ENCODE measurements at regions not wholly inside any gene's neighbourhood (a gene's known extent, or its start where the extent isn't known, plus 50 kb on each side); places are given as distances from the start of the nearest gene placed in this dataset.

DNA sequence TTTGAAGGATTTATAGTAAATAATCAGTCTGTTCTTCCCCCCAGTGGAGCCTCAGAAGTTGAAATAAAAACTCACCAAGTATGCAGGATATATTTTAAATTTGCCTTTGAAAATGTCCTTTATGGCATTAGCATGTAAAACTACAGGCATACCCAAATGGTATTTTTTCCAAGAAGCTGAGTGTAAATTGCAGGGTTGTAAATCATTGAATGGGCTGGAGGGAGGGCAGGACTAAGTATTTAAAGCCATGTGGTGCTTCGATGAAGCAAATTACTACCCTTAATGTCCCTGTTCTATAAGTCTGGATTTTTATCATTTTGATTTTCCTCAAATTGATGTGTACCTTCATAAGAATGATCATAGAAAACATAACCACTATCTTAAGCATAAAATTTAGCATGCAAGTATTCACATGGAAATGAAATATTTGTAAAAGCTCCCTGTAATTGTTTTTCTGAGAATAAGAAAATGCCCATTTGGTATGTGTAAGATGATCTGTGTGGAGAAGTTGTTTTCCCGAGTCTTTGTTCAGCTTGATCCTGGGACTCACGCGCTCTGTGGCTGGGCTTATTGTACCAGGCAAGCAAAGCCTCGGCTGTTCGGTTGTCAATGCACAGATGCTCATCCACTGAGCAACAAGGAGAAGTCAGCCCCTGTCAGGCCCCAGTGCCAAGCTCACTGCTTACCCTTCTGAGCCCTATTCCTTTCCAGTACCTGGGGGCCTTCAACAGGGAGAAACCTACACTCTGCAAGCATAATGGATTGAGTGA, 66.7 kb downstream of the CD164 start:
- H4K20me1 ChIP-seq (ENCODE audit: insufficient read depth) = no peaks in the 10 kb centered on the region
- TF ChIP-seq, protein P1, sequence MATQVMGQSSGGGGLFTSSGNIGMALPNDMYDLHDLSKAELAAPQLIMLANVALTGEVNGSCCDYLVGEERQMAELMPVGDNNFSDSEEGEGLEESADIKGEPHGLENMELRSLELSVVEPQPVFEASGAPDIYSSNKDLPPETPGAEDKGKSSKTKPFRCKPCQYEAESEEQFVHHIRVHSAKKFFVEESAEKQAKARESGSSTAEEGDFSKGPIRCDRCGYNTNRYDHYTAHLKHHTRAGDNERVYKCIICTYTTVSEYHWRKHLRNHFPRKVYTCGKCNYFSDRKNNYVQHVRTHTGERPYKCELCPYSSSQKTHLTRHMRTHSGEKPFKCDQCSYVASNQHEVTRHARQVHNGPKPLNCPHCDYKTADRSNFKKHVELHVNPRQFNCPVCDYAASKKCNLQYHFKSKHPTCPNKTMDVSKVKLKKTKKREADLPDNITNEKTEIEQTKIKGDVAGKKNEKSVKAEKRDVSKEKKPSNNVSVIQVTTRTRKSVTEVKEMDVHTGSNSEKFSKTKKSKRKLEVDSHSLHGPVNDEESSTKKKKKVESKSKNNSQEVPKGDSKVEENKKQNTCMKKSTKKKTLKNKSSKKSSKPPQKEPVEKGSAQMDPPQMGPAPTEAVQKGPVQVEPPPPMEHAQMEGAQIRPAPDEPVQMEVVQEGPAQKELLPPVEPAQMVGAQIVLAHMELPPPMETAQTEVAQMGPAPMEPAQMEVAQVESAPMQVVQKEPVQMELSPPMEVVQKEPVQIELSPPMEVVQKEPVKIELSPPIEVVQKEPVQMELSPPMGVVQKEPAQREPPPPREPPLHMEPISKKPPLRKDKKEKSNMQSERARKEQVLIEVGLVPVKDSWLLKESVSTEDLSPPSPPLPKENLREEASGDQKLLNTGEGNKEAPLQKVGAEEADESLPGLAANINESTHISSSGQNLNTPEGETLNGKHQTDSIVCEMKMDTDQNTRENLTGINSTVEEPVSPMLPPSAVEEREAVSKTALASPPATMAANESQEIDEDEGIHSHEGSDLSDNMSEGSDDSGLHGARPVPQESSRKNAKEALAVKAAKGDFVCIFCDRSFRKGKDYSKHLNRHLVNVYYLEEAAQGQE (IDR thresholded peaks at IDR 0.05; ENCODE audit: borderline replicate concordance) = no peak
- no peak for TF ChIP-seq SMC3 (conservative IDR thresholded peaks at IDR 0.05; ENCODE audit: poor library complexity)
- TF ChIP-seq TAF1 (IDR thresholded peaks at IDR 0.05; ENCODE audit: low read depth) = no peak
- no peak for TF ChIP-seq RAD21 (conservative IDR thresholded peaks at IDR 0.05)
- TF ChIP-seq, protein P2, sequence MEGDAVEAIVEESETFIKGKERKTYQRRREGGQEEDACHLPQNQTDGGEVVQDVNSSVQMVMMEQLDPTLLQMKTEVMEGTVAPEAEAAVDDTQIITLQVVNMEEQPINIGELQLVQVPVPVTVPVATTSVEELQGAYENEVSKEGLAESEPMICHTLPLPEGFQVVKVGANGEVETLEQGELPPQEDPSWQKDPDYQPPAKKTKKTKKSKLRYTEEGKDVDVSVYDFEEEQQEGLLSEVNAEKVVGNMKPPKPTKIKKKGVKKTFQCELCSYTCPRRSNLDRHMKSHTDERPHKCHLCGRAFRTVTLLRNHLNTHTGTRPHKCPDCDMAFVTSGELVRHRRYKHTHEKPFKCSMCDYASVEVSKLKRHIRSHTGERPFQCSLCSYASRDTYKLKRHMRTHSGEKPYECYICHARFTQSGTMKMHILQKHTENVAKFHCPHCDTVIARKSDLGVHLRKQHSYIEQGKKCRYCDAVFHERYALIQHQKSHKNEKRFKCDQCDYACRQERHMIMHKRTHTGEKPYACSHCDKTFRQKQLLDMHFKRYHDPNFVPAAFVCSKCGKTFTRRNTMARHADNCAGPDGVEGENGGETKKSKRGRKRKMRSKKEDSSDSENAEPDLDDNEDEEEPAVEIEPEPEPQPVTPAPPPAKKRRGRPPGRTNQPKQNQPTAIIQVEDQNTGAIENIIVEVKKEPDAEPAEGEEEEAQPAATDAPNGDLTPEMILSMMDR (IDR thresholded peaks at IDR 0.05; ENCODE audit: poor library complexity, severe bottlenecking) = no peak
- TF ChIP-seq EP300 (conservative IDR thresholded peaks at IDR 0.05; ENCODE audit: poor library complexity, severe bottlenecking) = no peak
- TF ChIP-seq MXI1 (conservative IDR thresholded peaks at IDR 0.05; ENCODE audit: poor library complexity, severe bottlenecking) = no peak
- no peaks in the 10 kb centered on the region for H3K36me3 ChIP-seq (ENCODE audit: insufficient read depth, low read length)
- H3K4me2 ChIP-seq (ENCODE audit: low read length) = no peak overlapping the region
- H2AFZ ChIP-seq (ENCODE audit: low read depth, low read length) = no peak overlapping the region
- H3K27ac ChIP-seq (ENCODE audit: low read length) = no peak overlapping the region
- no peak overlapping the region for H3K9ac ChIP-seq (ENCODE audit: low read length)
- H3K4me3 ChIP-seq (ENCODE audit: low read length) = no peak overlapping the region
- no peaks in the 10 kb centered on the region for H3K9me2 ChIP-seq (ENCODE audit: insufficient read depth, low read length)
- H3K79me2 ChIP-seq (replicated peaks; ENCODE audit: insufficient read depth, low read length) = no peaks in the 10 kb centered on the region
- no peaks in the 10 kb centered on the region for H3K9me3 ChIP-seq (ENCODE audit: low read length)
- H3F3A ChIP-seq (ENCODE audit: insufficient read depth, low read length, poor library complexity, severe bottlenecking) = no peaks in the 10 kb centered on the region
- H3K27me3 ChIP-seq (ENCODE audit: insufficient read depth, low read depth, low read length) = no peaks in the 10 kb centered on the region

DNA sequence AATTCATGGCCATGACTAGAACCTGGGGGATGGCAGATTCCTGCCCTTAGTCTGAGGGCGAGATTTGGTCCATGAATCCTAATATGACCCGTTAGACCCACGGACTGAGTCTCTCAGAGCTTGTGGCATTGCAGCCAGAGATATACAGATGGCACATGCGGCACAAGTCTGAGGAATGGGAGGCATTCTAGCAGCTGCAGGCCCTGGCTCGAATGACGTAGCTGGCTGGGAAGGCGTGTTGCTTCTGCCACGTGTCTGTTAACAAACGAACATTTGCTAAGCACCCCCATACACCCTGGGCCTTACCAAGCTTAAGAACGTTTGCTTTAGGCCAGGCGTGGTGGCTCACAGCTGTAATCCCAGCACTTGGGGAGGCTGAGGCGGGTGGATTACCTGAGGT, 68.0 kb downstream of the CD164 start:
- Histone ChIP-seq H3K9ac (ENCODE audit: low read length) (no peak overlapping the region), H2AFZ (ENCODE audit: low read depth, low read length) (no peak overlapping the region), H3K4me2 (ENCODE audit: low read length) (no peak overlapping the region), H3F3A (ENCODE audit: insufficient read depth, low read length, poor library complexity, severe bottlenecking) (no peaks in the 10 kb centered on the region), H3K27me3 (ENCODE audit: insufficient read depth, low read depth, low read length) (no peaks in the 10 kb centered on the region), H3K9me2 (ENCODE audit: insufficient read depth, low read length) (no peaks in the 10 kb centered on the region), H3K36me3 (ENCODE audit: insufficient read depth, low read length) (no peaks in the 10 kb centered on the region), H3K4me3 (ENCODE audit: low read length) (no peak overlapping the region), H3K79me2 (replicated peaks; ENCODE audit: insufficient read depth, low read length) (no peaks in the 10 kb centered on the region), H4K20me1 (ENCODE audit: insufficient read depth) (no peaks in the 10 kb centered on the region), H3K27ac (ENCODE audit: low read length) (no peak overlapping the region), H3K9me3 (ENCODE audit: low read length) (no peaks in the 10 kb centered on the region)
- TF ChIP-seq SMC3 (conservative IDR thresholded peaks at IDR 0.05; ENCODE audit: poor library complexity) (no peak), MXI1 (conservative IDR thresholded peaks at IDR 0.05; ENCODE audit: poor library complexity, severe bottlenecking) (no peak), EP300 (conservative IDR thresholded peaks at IDR 0.05; ENCODE audit: poor library complexity, severe bottlenecking) (no peak), POLR2AphosphoS5 (IDR thresholded peaks at IDR 0.05) (no peak), RAD21 (conservative IDR thresholded peaks at IDR 0.05) (no peak), TAF1 (IDR thresholded peaks at IDR 0.05; ENCODE audit: low read depth) (no peak), EZH2 (IDR thresholded peaks at IDR 0.05; ENCODE audit: borderline replicate concordance, insufficient read depth, low read length, poor library complexity, severe bottlenecking) (no peak)
- TF ChIP-seq, protein P2 (IDR thresholded peaks at IDR 0.05; ENCODE audit: poor library complexity, severe bottlenecking) = no peak
- TF ChIP-seq, protein P1 (IDR thresholded peaks at IDR 0.05; ENCODE audit: borderline replicate concordance) = no peak

Data from neural cell (in vitro differentiated cells).